Head of caudate nucleus (tissue), 42 donors: ENCODE measurements at regions not wholly inside any gene's neighbourhood (a gene's known extent, or its start where the extent isn't known, plus 50 kb on each side); places are given as distances from the start of the nearest gene placed in this dataset.

Experiments used
- DNase-seq, 42 donors: peaks; one replicate each; pipeline versions ENCODE4 v3.0.0 to v3.0.0-alpha.2; 2020 to 2021; ENCODE audit warnings: mixed read lengths in 7 of 42
- intact Hi-C: fragments of 100-400 bp; cut with DNase I; formaldehyde crosslinking; loops from one replicate; pipeline ENCODE4 v1.15.0; 2022

GRCh38 chr14:71730471-71730870 is 201.8 kb upstream of the RGS6 start:
- intact Hi-C loops = no loop called here
- DNase-seq = no peak

GRCh38 chr14:71731096-71731495 is 201.1 kb upstream of the RGS6 start:
- peak in 27 of 42 donors; percentile 20 to 86 (median 49) for DNase-seq
- intact Hi-C loops = no loop called here

- no peak for DNase-seq
- intact Hi-C loops = no loop called here
Measured at GRCh38 chr14:71733210-71733883, 198.9 kb upstream of the RGS6 start.

GRCh38 chr14:71734076-71734475 is 198.2 kb upstream of the RGS6 start:
- intact Hi-C loops = no loop called here
- DNase-seq = no peak

- DNase-seq = no peak
- intact Hi-C loops = no loop called here
Measured at GRCh38 chr14:71734885-71735284, 197.3 kb upstream of the RGS6 start.

- intact Hi-C loops = no loop called here
Measured at GRCh38 chr14:71737760-71738159, 194.5 kb upstream of the RGS6 start.

GRCh38 chr14:71739273-71739990 is 192.8 kb upstream of the RGS6 start:
- intact Hi-C loops = no loop called here
- no peak for DNase-seq

More at GRCh38 chr14:71737760-71738159, 194.5 kb upstream of the RGS6 start:
- DNase-seq = no peak

- no peak for DNase-seq
- intact Hi-C loops = no loop called here
Measured at GRCh38 chr14:71741241-71741640, 191.0 kb upstream of the RGS6 start.

- intact Hi-C loops = no loop called here
- DNase-seq = no peak
Measured at GRCh38 chr14:71742485-71742884, 189.7 kb upstream of the RGS6 start.

- no peak for DNase-seq
- intact Hi-C loops = no loop called here
Measured at GRCh38 chr14:71745072-71745471, 187.2 kb upstream of the RGS6 start.

GRCh38 chr14:71748196-71748595 is 184.0 kb upstream of the RGS6 start:
- intact Hi-C loops = no loop called here
- no peak for DNase-seq

GRCh38 chr14:71749613-71750238 is 182.5 kb upstream of the RGS6 start:
- intact Hi-C loops = loop anchor here (10.0 kb wide), 1 partner anchor 425 kb away; the partner anchor contains the start of gene SIPA1L1
- DNase-seq = no peak

- DNase-seq = no peak
- intact Hi-C loops = loop anchor here (10.0 kb wide), 1 partner anchor 426 kb away; the partner anchor contains the start of gene SIPA1L1
Measured at GRCh38 chr14:71751264-71751663, 181.0 kb upstream of the RGS6 start.

- peak in 38 of 42 donors; percentile 30 to 85 (median 55) for DNase-seq
- intact Hi-C loops = loop anchor here (10.0 kb wide), 1 partner anchor 427 kb away; the partner anchor contains the start of gene SIPA1L1
Measured at GRCh38 chr14:71752111-71752738, 180.0 kb upstream of the RGS6 start.

GRCh38 chr14:71753126-71753830 is 179.0 kb upstream of the RGS6 start:
- intact Hi-C loops = loop anchor here (1.0 to 10.0 kb wide), 2 partner anchors 428 to 614 kb away; partner anchors contain the start of gene SIPA1L1
- peak; percentile 77 to 94 (median 88) for DNase-seq

GRCh38 chr14:71753976-71754375 is 178.3 kb upstream of the RGS6 start:
- no peak for DNase-seq
- intact Hi-C loops = loop anchor here (1.0 to 10.0 kb wide), 2 partner anchors 429 to 615 kb away; partner anchors contain the start of gene SIPA1L1

- DNase-seq = no peak
- intact Hi-C loops = loop anchor here (10.0 kb wide), 1 partner anchor 430 kb away; the partner anchor contains the start of gene SIPA1L1
Measured at GRCh38 chr14:71754422-71755095, 177.7 kb upstream of the RGS6 start.
